HG03442 (cell line): ENCODE measurements at regions not wholly inside any gene's neighbourhood (a gene's known extent, or its start where the extent isn't known, plus 50 kb on each side); places are given as distances from the start of the nearest gene placed in this dataset.

Experiments used
- ATAC-seq: cut with Tn5 transposase; IDR thresholded peaks from one replicate; pipeline ENCODE4 v1.9.1; 2021; ENCODE audit warnings: mild to moderate bottlenecking, moderate library complexity; ENCODE audit not compliant: unreplicated experiment

GRCh38 chr2:53275743-53276142, 491.9 kb upstream of the CHAC2 start:
- ATAC-seq, result no peak

- no peak for ATAC-seq
These were observed 499.0 kb upstream of the CHAC2 start for GRCh38 chr2:53268626-53269025.

- no peak for ATAC-seq
These were observed 499.5 kb upstream of the CHAC2 start for GRCh38 chr2:53268086-53268485.

- ATAC-seq, result no peak
These were observed 501.9 kb upstream of the CHAC2 start for GRCh38 chr2:53265544-53266299.

GRCh38 chr2:53260568-53260967, 507.0 kb upstream of the CHAC2 start:
- ATAC-seq, result no peak

GRCh38 chr2:53259395-53260009, 508.1 kb upstream of the CHAC2 start:
- no peak for ATAC-seq

- no peak for ATAC-seq
These were observed 510.3 kb upstream of the CHAC2 start for GRCh38 chr2:53257287-53257686.

- ATAC-seq, result no peak
These were observed 514.4 kb upstream of the CHAC2 start for GRCh38 chr2:53253244-53253643.

GRCh38 chr2:53252115-53252514, 515.5 kb upstream of the CHAC2 start:
- ATAC-seq, result no peak

GRCh38 chr2:53247956-53248735, 519.5 kb upstream of the CHAC2 start:
- ATAC-seq, result no peak

- no peak for ATAC-seq
These were observed 524.2 kb upstream of the CHAC2 start for GRCh38 chr2:53243430-53243829.

GRCh38 chr2:53242090-53242489, 525.5 kb upstream of the CHAC2 start:
- ATAC-seq, result no peak

- no peak for ATAC-seq
These were observed 531.6 kb upstream of the CHAC2 start for GRCh38 chr2:53235836-53236582.

- ATAC-seq, result no peak
These were observed 533.1 kb upstream of the CHAC2 start for GRCh38 chr2:53234548-53234903.

GRCh38 chr2:53233759-53234547, 533.7 kb upstream of the CHAC2 start:
- ATAC-seq, result no peak

GRCh38 chr2:53231908-53232307, 535.7 kb upstream of the CHAC2 start:
- ATAC-seq, result no peak

GRCh38 chr2:53230691-53231090, 536.9 kb upstream of the CHAC2 start:
- ATAC-seq, result no peak

GRCh38 chr2:53227535-53227934, 540.1 kb upstream of the CHAC2 start:
- ATAC-seq, result no peak

- no peak for ATAC-seq
These were observed 546.6 kb upstream of the CHAC2 start for GRCh38 chr2:53220969-53221368.

- no peak for ATAC-seq
These were observed 550.4 kb upstream of the CHAC2 start for GRCh38 chr2:53217250-53217649.
